SK-N-SH treated with all-trans-retinoic acid at 6 μM for 48 hours (cell line): ENCODE measurements at regions not wholly inside any gene's neighbourhood (a gene's known extent, or its start where the extent isn't known, plus 50 kb on each side); places are given as distances from the start of the nearest gene placed in this dataset.

Experiments
- ESRRG ChIP-seq: fragments of 250-450 bp; sonication (Bioruptor Pico); IDR thresholded peaks from 2 replicates; pipeline ENCODE4 v1.6.1; 2021; ENCODE audit warnings: mild to moderate bottlenecking
- TCF4 ChIP-seq: fragments of 250-450 bp; sonication (Bioruptor Pico); IDR thresholded peaks from 2 replicates; pipeline ENCODE4 v1.8.0; 2021; ENCODE audit warnings: mild to moderate bottlenecking, moderate library complexity, borderline replicate concordance
- ZFP3 ChIP-seq: fragments of 250-450 bp; sonication (Bioruptor Pico); IDR thresholded peaks from 2 replicates; pipeline ENCODE4 v1.5.0; 2020; ENCODE audit warnings: mild to moderate bottlenecking, moderate library complexity
- ZFP30 ChIP-seq: fragments of 450-650 bp; formaldehyde crosslinking; IDR thresholded peaks from 2 replicates; pipeline ENCODE4 v1.5.0; 2022; ENCODE audit warnings: mild to moderate bottlenecking, moderate library complexity
- TF ChIP-seq, protein P1 (sequence below): fragments of 250-450 bp; sonication (Bioruptor Pico); IDR thresholded peaks from 2 replicates; pipeline ENCODE4 v1.5.1; 2020; ENCODE audit warnings: low read depth, mild to moderate bottlenecking, moderate library complexity
- TF ChIP-seq, protein P2 (sequence below): fragments of 250-450 bp; sonication (Bioruptor Pico); IDR thresholded peaks from 2 replicates; pipeline ENCODE4 v1.8.0; 2021; ENCODE audit warnings: low read depth, mild to moderate bottlenecking, moderate library complexity, borderline replicate concordance
- TF ChIP-seq, protein P3 (sequence below): fragments of 250-450 bp; sonication (Bioruptor Pico); IDR thresholded peaks from 2 replicates; pipeline ENCODE4 v1.5.1; 2021; ENCODE audit warnings: mild to moderate bottlenecking, moderate library complexity

DNA sequence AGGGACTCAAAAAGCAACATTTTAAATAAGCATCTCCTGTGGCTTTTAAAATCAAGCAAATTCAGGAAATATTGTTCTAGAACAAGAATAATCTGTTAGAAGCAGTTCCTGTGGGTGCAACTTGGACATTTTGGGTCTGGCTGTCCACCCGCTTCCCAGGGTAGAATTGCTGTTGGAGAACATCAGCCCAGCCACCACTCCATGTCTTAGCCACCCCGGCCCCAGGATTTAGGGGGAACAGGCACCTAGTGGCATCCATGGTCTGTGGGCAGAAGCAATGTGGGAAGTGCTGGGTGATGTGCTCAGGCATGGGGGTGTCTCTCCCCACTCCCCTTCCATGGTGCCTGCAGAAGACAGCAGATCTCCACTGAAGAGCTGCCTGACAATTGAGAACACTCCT lies 162.6 kb downstream of the KLF13 start:
- TF ChIP-seq, protein P1, sequence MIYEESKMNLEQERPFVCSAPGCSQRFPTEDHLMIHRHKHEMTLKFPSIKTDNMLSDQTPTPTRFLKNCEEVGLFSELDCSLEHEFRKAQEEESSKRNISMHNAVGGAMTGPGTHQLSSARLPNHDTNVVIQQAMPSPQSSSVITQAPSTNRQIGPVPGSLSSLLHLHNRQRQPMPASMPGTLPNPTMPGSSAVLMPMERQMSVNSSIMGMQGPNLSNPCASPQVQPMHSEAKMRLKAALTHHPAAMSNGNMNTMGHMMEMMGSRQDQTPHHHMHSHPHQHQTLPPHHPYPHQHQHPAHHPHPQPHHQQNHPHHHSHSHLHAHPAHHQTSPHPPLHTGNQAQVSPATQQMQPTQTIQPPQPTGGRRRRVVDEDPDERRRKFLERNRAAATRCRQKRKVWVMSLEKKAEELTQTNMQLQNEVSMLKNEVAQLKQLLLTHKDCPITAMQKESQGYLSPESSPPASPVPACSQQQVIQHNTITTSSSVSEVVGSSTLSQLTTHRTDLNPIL (CRISPR knock-in tag), result no peak
- TF ChIP-seq ZFP3, result no peak
- TF ChIP-seq, protein P2, sequence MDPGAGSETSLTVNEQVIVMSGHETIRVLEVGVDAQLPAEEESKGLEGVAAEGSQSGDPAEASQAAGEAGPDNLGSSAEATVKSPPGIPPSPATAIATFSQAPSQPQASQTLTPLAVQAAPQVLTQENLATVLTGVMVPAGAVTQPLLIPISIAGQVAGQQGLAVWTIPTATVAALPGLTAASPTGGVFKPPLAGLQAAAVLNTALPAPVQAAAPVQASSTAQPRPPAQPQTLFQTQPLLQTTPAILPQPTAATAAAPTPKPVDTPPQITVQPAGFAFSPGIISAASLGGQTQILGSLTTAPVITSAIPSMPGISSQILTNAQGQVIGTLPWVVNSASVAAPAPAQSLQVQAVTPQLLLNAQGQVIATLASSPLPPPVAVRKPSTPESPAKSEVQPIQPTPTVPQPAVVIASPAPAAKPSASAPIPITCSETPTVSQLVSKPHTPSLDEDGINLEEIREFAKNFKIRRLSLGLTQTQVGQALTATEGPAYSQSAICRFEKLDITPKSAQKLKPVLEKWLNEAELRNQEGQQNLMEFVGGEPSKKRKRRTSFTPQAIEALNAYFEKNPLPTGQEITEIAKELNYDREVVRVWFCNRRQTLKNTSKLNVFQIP (CRISPR knock-in tag), result no peak
- TF ChIP-seq, protein P3, sequence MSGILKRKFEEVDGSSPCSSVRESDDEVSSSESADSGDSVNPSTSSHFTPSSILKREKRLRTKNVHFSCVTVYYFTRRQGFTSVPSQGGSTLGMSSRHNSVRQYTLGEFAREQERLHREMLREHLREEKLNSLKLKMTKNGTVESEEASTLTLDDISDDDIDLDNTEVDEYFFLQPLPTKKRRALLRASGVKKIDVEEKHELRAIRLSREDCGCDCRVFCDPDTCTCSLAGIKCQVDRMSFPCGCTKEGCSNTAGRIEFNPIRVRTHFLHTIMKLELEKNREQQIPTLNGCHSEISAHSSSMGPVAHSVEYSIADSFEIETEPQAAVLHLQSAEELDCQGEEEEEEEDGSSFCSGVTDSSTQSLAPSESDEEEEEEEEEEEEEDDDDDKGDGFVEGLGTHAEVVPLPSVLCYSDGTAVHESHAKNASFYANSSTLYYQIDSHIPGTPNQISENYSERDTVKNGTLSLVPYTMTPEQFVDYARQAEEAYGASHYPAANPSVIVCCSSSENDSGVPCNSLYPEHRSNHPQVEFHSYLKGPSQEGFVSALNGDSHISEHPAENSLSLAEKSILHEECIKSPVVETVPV (CRISPR knock-in tag), result no peak
- no peak for TF ChIP-seq ESRRG (CRISPR knock-in tag)
- no peak for TF ChIP-seq TCF4 (CRISPR knock-in tag)
- no peak for TF ChIP-seq ZFP30 (CRISPR knock-in tag)
